GM12878 (cell line): ENCODE measurements at regions not wholly inside any gene's neighbourhood (a gene's known extent, or its start where the extent isn't known, plus 50 kb on each side); places are given as distances from the start of the nearest gene placed in this dataset.
"Not testable (repeated sequence)": the region's sequence is repeated elsewhere in the genome, so short reads cannot be mapped to it uniquely, and the experiment has no call there.

Experiments used
- ATAC-seq: fragments of 200-7000 bp; cut with Tn5 transposase; 3 replicates; pipeline ENCODE4 v1.9.1; 2020; ENCODE audit warnings: mild to moderate bottlenecking, moderate library complexity
- BruUV-seq: library from RNA; stranded (reverse); fragments of 400-500 nt; replicated peaks from 2 replicates; lab custom pipeline; 2021; lab: Mats Ljungman, UMichigan
- CTCF ChIA-PET: fragments of 300-600 bp; sonication (Branson Sonifier 250); formaldehyde crosslinking; extraction: SDS; loops from one replicate; lab custom pipeline; 2021; ENCODE audit warnings: inconsistent platforms; lab: Yijun Ruan, JAX
- POLR2A ChIA-PET: fragments of 350-600 bp; formaldehyde crosslinking; extraction: SDS; loops from one replicate; lab custom pipeline; 2021; ENCODE audit warnings: inconsistent platforms; lab: Charles Lee
- RAD21 ChIA-PET: fragments of 300-600 bp; sonication (Branson Sonifier 250); formaldehyde crosslinking; loops from one replicate; lab custom pipeline; 2023; ENCODE audit warnings: antibody characterized with exemption; ENCODE audit not compliant: unreplicated experiment; lab: Charles Lee
- SMC1A ChIA-PET: fragments of 300-600 bp; sonication (Branson Sonifier 250); formaldehyde crosslinking; loops from one replicate; lab custom pipeline; 2023; ENCODE audit not compliant: unreplicated experiment, uncharacterized antibody; lab: Charles Lee
- DNase-seq: peaks from one replicate; pipeline ENCODE4 v3.0.0-alpha.2; 2011; ENCODE audit warnings: low read depth, low spot score
- FAIRE-seq: peaks from 3 replicates; lab custom pipeline; 2011; peaks lifted over from hg19 to GRCh38; lab: Jason Lieb, UNC
- H2AFZ ChIP-seq: 2 replicates; pipeline ENCODE4 v1.6.0; 2011; ENCODE audit warnings: low read depth, low read length, control low read depth; ENCODE audit not compliant: control insufficient read depth
- H3K27ac ChIP-seq: 2 replicates; pipeline ENCODE4 v1.5.1; 2011; ENCODE audit warnings: control low read depth; ENCODE audit not compliant: control insufficient read depth, insufficient read depth
- H3K27me3 ChIP-seq, 2 experiments: replicated peaks in 1 of 2; 2 replicates each; pipeline versions ENCODE4 v1.6.0 to v1.6.1; 2011; ENCODE audit warnings: low read length in 1 of 2; ENCODE audit not compliant: control insufficient read depth in 2 of 2, insufficient read depth in 2 of 2
- H3K36me3 ChIP-seq, 2 experiments: 2 replicates each; pipeline ENCODE4 v1.5.1; 2011; ENCODE audit warnings: low read length in 1 of 2; ENCODE audit not compliant: control insufficient read depth in 2 of 2, insufficient read depth in 2 of 2
- H3K4me1 ChIP-seq: 2 replicates; pipeline ENCODE4 v1.6.1; 2011; ENCODE audit warnings: mild to moderate bottlenecking, low read length, moderate library complexity, mixed read lengths; ENCODE audit not compliant: control insufficient read depth, insufficient read depth
- H3K4me2 ChIP-seq: 2 replicates; pipeline ENCODE4 v1.6.0; 2011; ENCODE audit warnings: control low read depth; ENCODE audit not compliant: control insufficient read depth, insufficient read depth
- H3K4me3 ChIP-seq: fragments of 200-600 bp; sonication (generic); 2 replicates; pipeline ENCODE4 v1.5.1; 2016
- H3K79me2 ChIP-seq: 2 replicates; pipeline ENCODE4 v1.6.0; 2011; ENCODE audit warnings: low read length; ENCODE audit not compliant: control insufficient read depth, insufficient read depth
- H3K9ac ChIP-seq: 2 replicates; pipeline ENCODE4 v1.8.0; 2011; ENCODE audit warnings: low read length, control low read depth, mixed read lengths; ENCODE audit not compliant: control insufficient read depth, insufficient read depth
- H3K9me3 ChIP-seq: replicated peaks from 3 replicates; pipeline ENCODE4 v1.5.1; 2011; ENCODE audit warnings: mild to moderate bottlenecking, low read length; ENCODE audit not compliant: control insufficient read depth, insufficient read depth
- H4K20me1 ChIP-seq: 2 replicates; pipeline ENCODE4 v1.6.0; 2011; ENCODE audit not compliant: control insufficient read depth, insufficient read depth
- BCL11A ChIP-seq: IDR thresholded peaks from 2 replicates; pipeline ENCODE4 v1.6.1; 2011; ENCODE audit warnings: low read depth, low read length
- NFYB ChIP-seq: IDR thresholded peaks from 2 replicates; pipeline ENCODE4 v1.6.1; 2011; ENCODE audit warnings: low read depth, mild to moderate bottlenecking, low read length, improper control_type of control experiment, moderate library complexity; ENCODE audit not compliant: insufficient read depth
- RAD51 ChIP-seq: fragments of 450-650 bp; IDR thresholded peaks from 2 replicates; pipeline ENCODE4 v1.6.1; 2016; ENCODE audit warnings: moderate library complexity, mild to moderate bottlenecking, inconsistent platforms
- SIX5 ChIP-seq: IDR thresholded peaks from 2 replicates; pipeline ENCODE4 v1.6.1; 2011; ENCODE audit warnings: mild to moderate bottlenecking, low read depth, low read length, moderate library complexity; ENCODE audit not compliant: severe bottlenecking
- STAT1 ChIP-seq: fragments of 450-650 bp; conservative IDR thresholded peaks from 2 replicates; pipeline ENCODE4 v1.6.1; 2014; ENCODE audit warnings: antibody characterized with exemption, mild to moderate bottlenecking
- SUPT20H ChIP-seq: IDR thresholded peaks from 2 replicates; pipeline ENCODE4 v1.6.1; 2011; ENCODE audit warnings: low read depth, mild to moderate bottlenecking, low read length, moderate library complexity, borderline replicate concordance; ENCODE audit not compliant: control insufficient read depth
- ZNF622 ChIP-seq: fragments of 450-650 bp; IDR thresholded peaks from 2 replicates; pipeline ENCODE4 v1.6.1; 2017; ENCODE audit warnings: mild to moderate bottlenecking, inconsistent platforms
- WGBS: methylation state at CpG from one replicate; pipeline ENCODE4 v1.1.6; 2016; ENCODE audit warnings: low lambda C conversion rate; ENCODE audit not compliant: insufficient replicate concordance, insufficient coverage; ENCODE audit errors: missing lambda C conversion rate; 5-methylcytosine and 5-hydroxymethylcytosine counted together
- in situ Hi-C: fragments of 300-500 bp; cut with MboI; formaldehyde crosslinking; loops from 9 replicates; pipeline ENCODE4 v1.14.3; 2018; ENCODE audit warnings: mixed read lengths
- intact Hi-C: fragments of 100-400 bp; cut with micrococcal nuclease; formaldehyde crosslinking; loops from one replicate; pipeline ENCODE4 v1.14.2; 2022; ENCODE audit not compliant: unreplicated experiment

DNA sequence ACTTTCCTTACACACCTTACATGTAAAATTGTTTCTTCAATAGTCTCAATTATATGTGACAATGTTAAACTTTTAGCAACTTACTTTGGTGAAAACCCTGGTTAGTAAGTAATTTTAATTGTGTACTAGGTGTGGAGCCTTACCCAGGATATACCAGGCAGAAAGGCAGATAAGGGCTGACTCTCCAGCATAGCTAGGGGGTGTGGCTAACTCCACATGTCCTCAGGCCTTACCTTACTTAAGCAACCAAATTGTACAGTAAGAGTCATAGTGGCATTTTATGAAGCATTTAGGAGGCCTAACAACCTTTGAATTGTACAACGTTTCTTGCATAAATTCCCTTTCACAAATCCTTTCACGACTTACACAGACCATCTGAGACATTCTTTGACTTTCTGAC, 118.2 kb upstream of the OR9Q1 start:
- BruUV-seq = no TSS peak
- in situ Hi-C loops = no loop called here
- no peak for FAIRE-seq
- no peaks in the 10 kb centered on the region for H4K20me1 ChIP-seq
- no peak overlapping the region for H2AFZ ChIP-seq
- no peaks in the 10 kb centered on the region; a peak in 1 of 4 replicates for H3K27me3 ChIP-seq
- no peaks in the 10 kb centered on the region for H3K9me3 ChIP-seq
- POLR2A ChIA-PET = no interaction called here
- DNase-seq = no peak
- H3K79me2 ChIP-seq = no peaks in the 10 kb centered on the region
- CTCF ChIA-PET = interaction anchor here (0.7 kb wide), 1 partner anchor 12 kb away, joined by 3 read pairs; no protein-coding TSS in a partner anchor
- no peaks in the 10 kb centered on the region for H3K4me1 ChIP-seq
- RAD21 ChIA-PET = no interaction called here
- no peak overlapping the region for H3K4me3 ChIP-seq
- no peak overlapping the region for H3K4me2 ChIP-seq
- TF ChIP-seq BCL11A (no peak), SUPT20H (no peak), STAT1 (no peak), RAD51 (no peak), NFYB (no peak), SIX5 (no peak), ZNF622 (no peak)
- 18% methylated on average over 2 of the region's 2 CpGs for WGBS
- H3K36me3 ChIP-seq = no peaks in the 10 kb centered on the region
- H3K27ac ChIP-seq = no peak overlapping the region
- SMC1A ChIA-PET = interaction anchor here (1.4 kb wide), 1 partner anchor 10 kb away, joined by 3 read pairs; no protein-coding TSS in a partner anchor
- ATAC-seq = no peak
- intact Hi-C loops = no loop called here
- no peak overlapping the region for H3K9ac ChIP-seq

DNA sequence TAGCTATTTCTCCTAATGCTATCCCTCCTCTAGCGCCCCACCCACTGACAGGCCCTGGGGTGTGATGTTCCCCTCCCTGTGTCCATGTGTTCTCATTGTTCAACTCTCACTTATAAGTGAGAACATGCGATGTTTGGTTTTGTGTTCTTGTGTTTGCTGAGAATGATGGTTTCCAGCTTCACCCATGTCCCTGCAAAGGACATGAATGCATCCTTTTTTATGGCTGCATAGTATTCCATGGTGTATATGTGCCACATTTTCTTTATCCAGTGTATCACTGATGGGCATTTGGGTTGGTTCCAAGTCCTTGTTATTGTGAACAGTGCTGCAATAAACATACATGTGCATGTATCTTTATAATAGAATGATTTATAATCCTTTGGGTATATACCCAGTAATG, 115.3 kb upstream of the OR9Q1 start:
- H3K9ac ChIP-seq, BruUV-seq, H2AFZ ChIP-seq, H3K36me3 ChIP-seq, H3K27me3 ChIP-seq, H3K4me1 ChIP-seq, intact Hi-C loops, H3K9me3 ChIP-seq, H3K27ac ChIP-seq, DNase-seq, ATAC-seq, FAIRE-seq, in situ Hi-C loops, H3K4me2 ChIP-seq, H3K79me2 ChIP-seq, H3K4me3 ChIP-seq, POLR2A ChIA-PET, CTCF ChIA-PET, H4K20me1 ChIP-seq, SMC1A ChIA-PET, RAD21 ChIA-PET: not testable (repeated sequence)
- WGBS = 21% methylated on average over 2 of the region's 2 CpGs

DNA sequence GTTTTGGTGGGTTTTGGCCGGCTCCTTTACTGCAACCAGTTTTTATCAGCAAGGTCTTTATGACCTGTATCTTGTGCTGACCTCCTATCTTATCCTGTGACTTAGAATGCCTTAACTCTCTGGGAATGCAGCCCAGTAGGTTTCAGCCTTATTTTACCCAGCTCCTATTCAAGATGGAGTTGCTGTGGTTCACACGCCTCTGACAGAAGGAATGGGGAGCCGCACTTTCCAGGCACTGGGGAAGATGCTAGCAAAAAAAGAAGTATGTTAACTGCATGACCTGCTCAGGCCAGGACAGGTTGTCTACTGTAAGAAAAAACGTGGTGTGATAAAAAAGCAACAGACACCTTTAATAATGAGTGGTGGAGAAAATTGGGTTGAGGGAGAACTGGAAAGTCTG, 112.2 kb upstream of the OR9Q1 start:
- H3K9ac ChIP-seq, H3K9me3 ChIP-seq, H3K4me2 ChIP-seq, H2AFZ ChIP-seq, H3K4me1 ChIP-seq, POLR2A ChIA-PET, BruUV-seq, H3K36me3 ChIP-seq, in situ Hi-C loops, ATAC-seq, intact Hi-C loops, H4K20me1 ChIP-seq, H3K79me2 ChIP-seq, H3K4me3 ChIP-seq, DNase-seq, CTCF ChIA-PET, H3K27me3 ChIP-seq, RAD21 ChIA-PET, H3K27ac ChIP-seq, FAIRE-seq: not testable (repeated sequence)
- 54% methylated on average over 4 of the region's 4 CpGs for WGBS
- SMC1A ChIA-PET = interaction anchor here (0.7 kb wide), 1 partner anchor 9 kb away, joined by 3 read pairs; no protein-coding TSS in a partner anchor
